WTC11 (cell line): ENCODE measurements at regions not wholly inside any gene's neighbourhood (a gene's known extent, or its start where the extent isn't known, plus 50 kb on each side); places are given as distances from the start of the nearest gene placed in this dataset.

ENCODE experiments used
- ATAC-seq: fragments of 200-7000 bp; cut with Tn5 transposase; 2 replicates; pipeline ENCODE4 v1.10.0; 2021; ENCODE audit warnings: mild to moderate bottlenecking, moderate library complexity
- CTCF ChIA-PET: fragments of 300-600 bp; sonication (Branson Sonifier 250); formaldehyde crosslinking; loops from one replicate; lab custom pipeline; 2021; ENCODE audit warnings: antibody characterized with exemption; lab: Charles Lee
- POLR2A ChIA-PET: fragments of 350-600 bp; sonication (Branson Sonifier 250); formaldehyde crosslinking; loops from one replicate; lab custom pipeline; 2021; ENCODE audit warnings: antibody characterized with exemption; lab: Charles Lee
- DNase-seq: peaks from one replicate; pipeline ENCODE4 v3.0.0; 2021; ENCODE audit warnings: low spot score
- H3K27ac Mint-ChIP-seq: 2 replicates; pipeline ENCODE4 v1.8.0; 2021; ENCODE audit warnings: mixed read lengths
- H3K27me3 Mint-ChIP-seq: 2 replicates; pipeline ENCODE4 v1.8.0; 2021; ENCODE audit warnings: low read depth, mild to moderate bottlenecking, moderate library complexity, mixed read lengths
- H3K36me3 Mint-ChIP-seq: 2 replicates; pipeline ENCODE4 v1.8.0; 2021; ENCODE audit warnings: mixed read lengths
- H3K4me1 Mint-ChIP-seq: 2 replicates; pipeline ENCODE4 v1.8.0; 2022; ENCODE audit warnings: mixed read lengths
- H3K4me3 Mint-ChIP-seq: 2 replicates; pipeline ENCODE4 v1.8.0; 2021; ENCODE audit warnings: mild to moderate bottlenecking, moderate library complexity, mixed read lengths
- H3K9me3 Mint-ChIP-seq: 2 replicates; pipeline ENCODE4 v1.8.0; 2021; ENCODE audit warnings: mixed read lengths
- CBFB ChIP-seq: sonication (generic); formaldehyde crosslinking; IDR thresholded peaks from 2 replicates; pipeline ENCODE4 v1.8.1; 2022; ENCODE audit warnings: mild to moderate bottlenecking, low read depth, missing genetic modification reagents
- ETV6 ChIP-seq: sonication (generic); formaldehyde crosslinking; IDR thresholded peaks from 2 replicates; pipeline ENCODE4 v1.8.1; 2022; ENCODE audit warnings: mild to moderate bottlenecking, missing genetic modification reagents
- FOXJ3 ChIP-seq: sonication (generic); formaldehyde crosslinking; IDR thresholded peaks from 2 replicates; pipeline ENCODE4 v1.9.0; 2021; ENCODE audit warnings: missing genetic modification reagents, mild to moderate bottlenecking, borderline replicate concordance
- FOXP4 ChIP-seq: sonication (generic); formaldehyde crosslinking; IDR thresholded peaks from 2 replicates; pipeline ENCODE4 v1.8.0; 2022; ENCODE audit warnings: mild to moderate bottlenecking, missing genetic modification reagents
- JAZF1 ChIP-seq: fragments of 250-450 bp; sonication (Bioruptor Pico); IDR thresholded peaks from 2 replicates; pipeline ENCODE4 v1.9.0; 2021; ENCODE audit warnings: moderate library complexity, mild to moderate bottlenecking, inconsistent platforms
- JUN ChIP-seq: sonication (generic); formaldehyde crosslinking; IDR thresholded peaks from 2 replicates; pipeline ENCODE4 v1.8.0; 2023; ENCODE audit warnings: mild to moderate bottlenecking, missing genetic modification reagents
- MLX ChIP-seq: sonication (generic); formaldehyde crosslinking; IDR thresholded peaks from 2 replicates; pipeline ENCODE4 v1.8.1; 2023; ENCODE audit warnings: mild to moderate bottlenecking, missing genetic modification reagents, moderate library complexity
- NR1H2 ChIP-seq: sonication (generic); formaldehyde crosslinking; IDR thresholded peaks from 2 replicates; pipeline ENCODE4 v1.9.0; 2021; ENCODE audit warnings: mild to moderate bottlenecking, moderate library complexity, missing genetic modification reagents
- NR3C1 ChIP-seq: sonication (generic); formaldehyde crosslinking; conservative IDR thresholded peaks from 2 replicates; pipeline ENCODE4 v1.8.1; 2023; ENCODE audit warnings: low read depth, mild to moderate bottlenecking, missing genetic modification reagents
- PREB ChIP-seq: sonication (generic); formaldehyde crosslinking; IDR thresholded peaks from 2 replicates; pipeline ENCODE4 v1.8.1; 2022; ENCODE audit warnings: mild to moderate bottlenecking, missing genetic modification reagents, moderate library complexity, borderline replicate concordance
- SOX15 ChIP-seq: fragments of 250-450 bp; sonication (Bioruptor Pico); IDR thresholded peaks from 2 replicates; pipeline ENCODE4 v1.9.0; 2021; ENCODE audit warnings: mild to moderate bottlenecking
- TCF7 ChIP-seq: sonication (generic); formaldehyde crosslinking; IDR thresholded peaks from 2 replicates; pipeline ENCODE4 v1.8.0; 2022; ENCODE audit warnings: mild to moderate bottlenecking, low read depth, missing genetic modification reagents, moderate library complexity
- ZMAT4 ChIP-seq: fragments of 250-450 bp; sonication (Bioruptor Pico); IDR thresholded peaks from 2 replicates; pipeline ENCODE4 v1.9.0; 2021; ENCODE audit warnings: mild to moderate bottlenecking
- ZNF138 ChIP-seq: sonication (generic); formaldehyde crosslinking; conservative IDR thresholded peaks from 2 replicates; pipeline ENCODE4 v1.8.1; 2022; ENCODE audit warnings: mild to moderate bottlenecking, moderate library complexity, missing genetic modification reagents
- ZNF232 ChIP-seq: sonication (generic); formaldehyde crosslinking; IDR thresholded peaks from 2 replicates; pipeline ENCODE4 v1.8.0; 2022; ENCODE audit warnings: mild to moderate bottlenecking, missing genetic modification reagents
- ZNF396 ChIP-seq: fragments of 250-450 bp; sonication (Bioruptor Pico); IDR thresholded peaks from 2 replicates; pipeline ENCODE4 v1.8.0; 2021; ENCODE audit warnings: mild to moderate bottlenecking, moderate library complexity, borderline replicate concordance
- ZNF532 ChIP-seq: fragments of 250-450 bp; sonication (Bioruptor Pico); IDR thresholded peaks from 2 replicates; pipeline ENCODE4 v1.9.0; 2021; ENCODE audit warnings: mild to moderate bottlenecking, borderline replicate concordance
- ZNF671 ChIP-seq: fragments of 250-450 bp; sonication (Bioruptor Pico); IDR thresholded peaks from 2 replicates; pipeline ENCODE4 v1.8.0; 2021; ENCODE audit warnings: mild to moderate bottlenecking
- TF ChIP-seq, protein P1 (sequence below): sonication (generic); formaldehyde crosslinking; conservative IDR thresholded peaks from 2 replicates; pipeline ENCODE4 v1.8.1; 2022; ENCODE audit warnings: mild to moderate bottlenecking, missing genetic modification reagents

- TF ChIP-seq, protein P1, sequence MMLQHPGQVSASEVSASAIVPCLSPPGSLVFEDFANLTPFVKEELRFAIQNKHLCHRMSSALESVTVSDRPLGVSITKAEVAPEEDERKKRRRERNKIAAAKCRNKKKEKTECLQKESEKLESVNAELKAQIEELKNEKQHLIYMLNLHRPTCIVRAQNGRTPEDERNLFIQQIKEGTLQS: no peak
- TF ChIP-seq JUN (CRISPR knock-in tag): no peak
- no peak for TF ChIP-seq MLX
- no peak for TF ChIP-seq ZMAT4 (CRISPR knock-in tag)
- TF ChIP-seq ZNF232: no peak
- no peak for TF ChIP-seq ZNF396 (CRISPR knock-in tag)
- TF ChIP-seq CBFB (CRISPR knock-in tag): no peak
- TF ChIP-seq TCF7: no peak
Measured at GRCh38 chr11:120019191-120019590, 118.7 kb downstream of the TRIM29 start (continued).

DNA sequence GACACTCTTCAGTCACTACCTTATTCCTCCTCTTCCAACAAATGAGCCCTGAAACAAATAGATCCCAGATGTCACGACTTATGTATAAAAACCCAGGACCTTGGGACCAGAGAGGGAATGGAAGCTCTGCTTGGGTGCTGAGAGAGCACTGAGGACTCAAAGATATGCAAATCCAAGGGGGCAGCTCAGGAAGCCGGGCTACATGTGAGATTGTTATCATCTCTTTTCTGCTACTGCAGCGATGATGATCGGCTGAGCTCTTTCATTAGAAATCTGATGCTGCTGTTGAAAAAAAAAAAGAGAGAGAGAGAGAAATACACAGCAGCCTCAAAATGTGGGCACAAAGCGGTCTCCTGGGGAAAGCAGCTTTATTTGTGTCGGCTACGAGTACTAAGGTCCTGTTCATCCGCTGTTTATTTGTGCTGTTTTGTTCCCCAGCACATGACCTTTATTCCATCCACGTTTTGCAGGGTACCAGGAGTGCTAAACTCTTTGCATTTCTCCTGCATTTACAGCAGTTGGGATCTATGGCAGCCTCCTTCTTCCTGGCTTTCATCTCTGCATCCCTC is 120.2 kb downstream of the TRIM29 start:
- peak overlapping the region; percentile 2; the same call in 1 of the 2 replicates for H3K27ac Mint-ChIP-seq
- TF ChIP-seq ZNF138 (CRISPR knock-in tag): no peak
- TF ChIP-seq PREB: no peak
- TF ChIP-seq FOXJ3: no peak
- no peak for TF ChIP-seq JAZF1 (CRISPR knock-in tag)
- TF ChIP-seq FOXP4 (CRISPR knock-in tag): no peak
- no peak for TF ChIP-seq ZNF532 (CRISPR knock-in tag)
- TF ChIP-seq, protein P1: no peak
- TF ChIP-seq NR1H2 (CRISPR knock-in tag): no peak
- TF ChIP-seq ZNF671: no peak
- no peak for TF ChIP-seq SOX15 (CRISPR knock-in tag)
- no peak for TF ChIP-seq ETV6 (CRISPR knock-in tag)
- no peak for TF ChIP-seq NR3C1 (CRISPR knock-in tag)
- TF ChIP-seq, all 79 proteins: peak for 0
- DNase-seq (no peak), ATAC-seq (no peak)
- ChIA-PET POLR2A (no interaction called here), CTCF (interaction anchor here (0.6 to 2.7 kb wide), 12 partner anchors 14 to 703 kb away, joined by 3 to 26 read pairs (median 4); no protein-coding TSS in a partner anchor)
- H3K4me1 Mint-ChIP-seq: peaks cover 40% of the 10 kb centered on the region
- H3K9me3 Mint-ChIP-seq: 0 out of 2 replicates have a peak, but pooled peaks cover 4% of the 10 kb centered on the region
- H3K36me3 Mint-ChIP-seq: no peaks in the 10 kb centered on the region
- no peak overlapping the region for H3K4me3 Mint-ChIP-seq
- H3K27me3 Mint-ChIP-seq: peaks cover 10% of the 10 kb centered on the region
